ENCODE measurements at regions not wholly inside any gene's neighbourhood (a gene's known extent, or its start where the extent isn't known, plus 50 kb on each side); places are given as distances from the start of the nearest gene placed in this dataset.

GRCh38 chr5:8906303-8906967, 639.4 kb downstream of the SEMA5A start:
- in situ Hi-C loops (cut with MboI; ENCODE audit: low sequenced_read_pairs, unreplicated experiment) = no loop called here
- no peak for TF ChIP-seq CTCF (IDR thresholded peaks at IDR 0.05; ENCODE audit: borderline replicate concordance, control extremely low read depth, extremely low read depth, insufficient read depth, missing control alignments)
- no peak for DNase-seq (ENCODE audit: low spot score)

- DNase-seq (ENCODE audit: low spot score) = no peak
- TF ChIP-seq CTCF (IDR thresholded peaks at IDR 0.05; ENCODE audit: borderline replicate concordance, control extremely low read depth, extremely low read depth, insufficient read depth, missing control alignments) = no peak
- in situ Hi-C loops (cut with MboI; ENCODE audit: low sequenced_read_pairs, unreplicated experiment) = no loop called here
Measured at GRCh38 chr5:8907168-8907868, 638.6 kb downstream of the SEMA5A start.

- peak; percentile 8 for DNase-seq (ENCODE audit: low spot score)
- in situ Hi-C loops (cut with MboI; ENCODE audit: low sequenced_read_pairs, unreplicated experiment) = no loop called here
- TF ChIP-seq CTCF (IDR thresholded peaks at IDR 0.05; ENCODE audit: borderline replicate concordance, control extremely low read depth, extremely low read depth, insufficient read depth, missing control alignments) = peak; percentile 48
Measured at GRCh38 chr5:8908055-8908683, 637.7 kb downstream of the SEMA5A start.

GRCh38 chr5:8912106-8912505, 633.8 kb downstream of the SEMA5A start:
- TF ChIP-seq CTCF (IDR thresholded peaks at IDR 0.05; ENCODE audit: borderline replicate concordance, control extremely low read depth, extremely low read depth, insufficient read depth, missing control alignments) = no peak
- DNase-seq (ENCODE audit: low spot score) = no peak
- in situ Hi-C loops (cut with MboI; ENCODE audit: low sequenced_read_pairs, unreplicated experiment) = no loop called here

GRCh38 chr5:8913522-8913921, 632.4 kb downstream of the SEMA5A start:
- no peak for DNase-seq (ENCODE audit: low spot score)
- no peak for TF ChIP-seq CTCF (IDR thresholded peaks at IDR 0.05; ENCODE audit: borderline replicate concordance, control extremely low read depth, extremely low read depth, insufficient read depth, missing control alignments)
- in situ Hi-C loops (cut with MboI; ENCODE audit: low sequenced_read_pairs, unreplicated experiment) = no loop called here

GRCh38 chr5:8919096-8919495, 626.8 kb downstream of the SEMA5A start:
- no peak for TF ChIP-seq CTCF (IDR thresholded peaks at IDR 0.05; ENCODE audit: borderline replicate concordance, control extremely low read depth, extremely low read depth, insufficient read depth, missing control alignments)
- no peak for DNase-seq (ENCODE audit: low spot score)
- in situ Hi-C loops (cut with MboI; ENCODE audit: low sequenced_read_pairs, unreplicated experiment) = no loop called here
